HepG2 (cell line): ENCODE measurements at regions not wholly inside any gene's neighbourhood (a gene's known extent, or its start where the extent isn't known, plus 50 kb on each side); places are given as distances from the start of the nearest gene placed in this dataset.

Experiments
- ATAC-seq: fragments of 200-7000 bp; cut with Tn5 transposase; 3 replicates; pipeline ENCODE4 v1.9.1; 2020; ENCODE audit warnings: mild to moderate bottlenecking, moderate library complexity
- BruUV-seq: library from RNA; stranded (reverse); fragments of 400-500 nt; replicated peaks from 2 replicates; lab custom pipeline; 2021; lab: Mats Ljungman, UMichigan
- CTCF ChIA-PET: fragments of 300-600 bp; formaldehyde crosslinking; extraction: SDS; loops from one replicate; lab custom pipeline; 2021; ENCODE audit warnings: low total read pairs, inconsistent platforms, low intra/inter-chr PET ratio; lab: Yijun Ruan, JAX
- POLR2A ChIA-PET: fragments of 350-600 bp; sonication (Branson Sonifier 250); formaldehyde crosslinking; loops from one replicate; lab custom pipeline; 2020; ENCODE audit warnings: antibody characterized with exemption, inconsistent platforms; lab: Yijun Ruan, JAX
- DNase-seq: peaks from one replicate; pipeline ENCODE4 v3.0.0-alpha.2; 2015; ENCODE audit warnings: low spot score
- FAIRE-seq: peaks from 3 replicates; lab custom pipeline; 2011; peaks lifted over from hg19 to GRCh38; lab: Jason Lieb, UNC
- H2AFZ ChIP-seq: one replicate; pipeline ENCODE4 v1.6.1; 2011; ENCODE audit warnings: low read length, inconsistent platforms
- H3K27ac ChIP-seq: fragments of 300-600 bp; 3 replicates; pipeline ENCODE4 v1.8.0; 2011; ENCODE audit warnings: mixed run types, mild to moderate bottlenecking, mixed read lengths, low read length, inconsistent platforms; ENCODE audit not compliant: insufficient read depth; ENCODE audit errors: extremely low read length
- H3K27me3 ChIP-seq, 2 experiments: fragments of 200-600 bp in 1 of 2; 2 replicates in 1 of 2; 3 replicates in 1 of 2; pipeline versions ENCODE4 v1.6.0 to v1.8.0; 2011; ENCODE audit warnings: low read length in 2 of 2, mild to moderate bottlenecking in 2 of 2, moderate library complexity in 2 of 2, inconsistent platforms in 1 of 2; ENCODE audit not compliant: insufficient read depth in 2 of 2, control insufficient read depth in 1 of 2
- H3K36me3 ChIP-seq, 2 experiments: fragments of 200-600 bp in 1 of 2; replicated peaks in 1 of 2; 2 replicates in 1 of 2; 3 replicates in 1 of 2; pipeline versions ENCODE4 v1.5.1 to v1.8.0; 2011; ENCODE audit warnings: low read length in 2 of 2, inconsistent platforms in 1 of 2; ENCODE audit not compliant: insufficient read depth in 2 of 2, control insufficient read depth in 1 of 2
- H3K4me1 ChIP-seq: 2 replicates; pipeline ENCODE4 v1.5.1; 2012; ENCODE audit warnings: low read length, inconsistent platforms; ENCODE audit not compliant: insufficient read depth
- H3K4me2 ChIP-seq: 2 replicates; pipeline ENCODE4 v1.6.0; 2011; ENCODE audit warnings: low read depth, low read length, inconsistent platforms
- H3K4me3 ChIP-seq, 3 experiments: fragments of 200-600 bp in 1 of 3; sonication (generic), shearing (Covaris generic) in 1 of 3; replicated peaks in 1 of 3; 2 replicates each; pipeline ENCODE4 v1.5.1; 2011 to 2016; ENCODE audit warnings: low read length in 3 of 3, inconsistent platforms in 2 of 3, low read depth in 2 of 3, mild to moderate bottlenecking in 2 of 3, control low read depth in 1 of 3, mixed read lengths in 1 of 3; ENCODE audit not compliant: insufficient read depth in 1 of 3
- H3K79me2 ChIP-seq: one replicate; pipeline ENCODE4 v1.6.1; 2011; ENCODE audit warnings: low read length, inconsistent platforms; ENCODE audit not compliant: insufficient read depth
- H3K9ac ChIP-seq: 2 replicates; pipeline ENCODE4 v1.6.0; 2011; ENCODE audit warnings: mild to moderate bottlenecking, low read depth, low read length, inconsistent platforms; ENCODE audit not compliant: insufficient read depth
- H3K9me3 ChIP-seq: 2 replicates; pipeline ENCODE4 v1.5.1; 2012; ENCODE audit warnings: mild to moderate bottlenecking, low read length
- H4K20me1 ChIP-seq: 2 replicates; pipeline ENCODE4 v1.6.0; 2011; ENCODE audit warnings: inconsistent platforms, mild to moderate bottlenecking, low read length, moderate library complexity; ENCODE audit not compliant: insufficient read depth
- BCL6 ChIP-seq: IDR thresholded peaks from 2 replicates; pipeline ENCODE4 v1.6.1; 2016; ENCODE audit warnings: missing genetic modification reagents, missing compliant biosample characterization
- GLI4 ChIP-seq: sonication (generic); formaldehyde crosslinking; IDR thresholded peaks from 2 replicates; pipeline ENCODE4 v1.5.1; 2020; ENCODE audit warnings: missing genetic modification reagents, mild to moderate bottlenecking, moderate library complexity, borderline replicate concordance
- NCOA2 ChIP-seq: sonication (generic); formaldehyde crosslinking; IDR thresholded peaks from 2 replicates; pipeline ENCODE4 v1.8.0; 2022; ENCODE audit warnings: inconsistent platforms
- PCBP1 ChIP-seq: fragments of 200-400 bp; formaldehyde crosslinking; IDR thresholded peaks from 2 replicates; pipeline ENCODE4 v1.6.1; 2017; ENCODE audit warnings: mild to moderate bottlenecking, low read depth, low read length, borderline replicate concordance
- ZFX ChIP-seq: sonication (generic); formaldehyde crosslinking; IDR thresholded peaks from 2 replicates; pipeline ENCODE4 v1.4.0; 2020; ENCODE audit warnings: mild to moderate bottlenecking, low read depth, missing genetic modification reagents, moderate library complexity
- ZNF263 ChIP-seq: sonication (generic); formaldehyde crosslinking; IDR thresholded peaks from 2 replicates; pipeline ENCODE4 v1.4.0; 2020; ENCODE audit warnings: missing genetic modification reagents
- ZNF276 ChIP-seq: sonication (generic); formaldehyde crosslinking; IDR thresholded peaks from 2 replicates; pipeline ENCODE4 v1.4.0; 2020; ENCODE audit warnings: mild to moderate bottlenecking, low read depth, missing genetic modification reagents
- ZNF329 ChIP-seq: sonication (generic); formaldehyde crosslinking; IDR thresholded peaks from 2 replicates; pipeline ENCODE4 v1.9.0; 2021; ENCODE audit warnings: low read depth, mild to moderate bottlenecking, missing genetic modification reagents
- ZNF577 ChIP-seq: sonication (generic); formaldehyde crosslinking; IDR thresholded peaks from 2 replicates; pipeline ENCODE4 v1.4.0; 2020; ENCODE audit warnings: mild to moderate bottlenecking, low read depth, missing genetic modification reagents, borderline replicate concordance
- ZSCAN22 ChIP-seq: sonication (generic); formaldehyde crosslinking; IDR thresholded peaks from 2 replicates; pipeline ENCODE4 v1.4.0; 2020; ENCODE audit warnings: mild to moderate bottlenecking, missing genetic modification reagents
- WGBS: methylation state at CpG from one replicate; pipeline ENCODE4 v1.1.6; 2017; ENCODE audit warnings: low lambda C conversion rate; 5-methylcytosine and 5-hydroxymethylcytosine counted together
- in situ Hi-C: cut with HindIII; loops from 2 replicates; pipeline ENCODE4 v1.10.0; 2017; ENCODE audit warnings: low pct_unique_long_range_greater_than_20kb; ENCODE audit not compliant: extremely low pct_ligation_motif_present
- intact Hi-C: fragments of 100-400 bp; cut with micrococcal nuclease; formaldehyde crosslinking; loops from one replicate; pipeline ENCODE4 v1.10.0; 2022; ENCODE audit not compliant: unreplicated experiment
- TF ChIP-seq, protein P1 (sequence below): sonication (generic); formaldehyde crosslinking; IDR thresholded peaks from 2 replicates; pipeline ENCODE4 v1.8.1; 2022; ENCODE audit warnings: mild to moderate bottlenecking, missing genetic modification reagents
- TF ChIP-seq, protein P2 (sequence below), 2 experiments: fragments of 450-650 bp in 1 of 2; sonication (generic) in 1 of 2; formaldehyde crosslinking in 1 of 2; IDR thresholded peaks; 2 replicates each; pipeline versions ENCODE4 v1.6.1 to v1.8.0; 2016 to 2022; ENCODE audit warnings: antibody characterized with exemption in 1 of 2, mild to moderate bottlenecking in 1 of 2, missing genetic modification reagents in 1 of 2

DNA sequence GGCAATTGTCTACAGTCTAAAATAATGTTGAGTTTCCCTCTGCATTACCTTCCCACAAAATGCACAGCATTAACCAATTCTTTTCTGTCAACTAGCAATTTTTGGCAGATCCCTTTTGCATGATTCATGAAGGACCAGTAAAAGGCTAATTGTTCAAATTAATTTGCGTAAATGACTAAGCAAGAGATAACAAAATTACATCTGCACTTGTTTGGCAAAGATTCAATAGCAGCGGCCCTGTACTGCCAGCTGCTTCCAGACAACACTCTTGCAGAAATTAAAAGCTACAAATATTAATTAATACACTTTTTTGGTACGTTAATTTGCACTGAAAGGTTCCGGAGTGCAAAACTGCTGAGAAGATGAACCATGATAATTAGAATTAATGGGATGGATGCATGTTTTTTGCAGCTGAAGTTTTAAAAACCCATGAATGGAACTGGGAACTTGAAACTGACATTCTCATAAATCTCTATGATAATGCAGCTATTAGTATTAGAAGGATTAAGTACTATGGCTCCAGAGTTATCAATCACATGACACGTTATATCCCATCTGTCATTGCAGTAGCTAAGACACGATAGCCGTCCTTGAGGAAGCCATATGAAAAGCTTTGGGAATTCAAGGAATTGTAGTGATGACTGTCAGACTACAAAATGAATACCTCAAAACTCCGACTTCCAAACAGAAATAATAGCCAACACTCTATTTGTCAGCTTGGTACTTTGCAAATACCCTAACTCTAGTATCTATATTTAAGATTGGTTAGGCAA, 1268.3 kb upstream of the ACVR2A start:
- CTCF ChIA-PET = no interaction called here
- no peaks in the 10 kb centered on the region for H3K27me3 ChIP-seq
- WGBS = 18% methylated on average over 8 of the region's 8 CpGs
- no peak overlapping the region for H3K27ac ChIP-seq
- H3K4me2 ChIP-seq = no peak overlapping the region
- H2AFZ ChIP-seq = no peak overlapping the region
- no peaks in the 10 kb centered on the region for H4K20me1 ChIP-seq
- no peaks in the 10 kb centered on the region for H3K36me3 ChIP-seq
- DNase-seq (no peak), ATAC-seq (no peak), FAIRE-seq (no peak)
- intact Hi-C loops (no loop called here), in situ Hi-C loops (no loop called here)
- H3K4me3 ChIP-seq = no peak overlapping the region
- H3K79me2 ChIP-seq = no peaks in the 10 kb centered on the region
- POLR2A ChIA-PET = no interaction called here
- no peak overlapping the region for H3K9ac ChIP-seq
- H3K9me3 ChIP-seq = no peaks in the 10 kb centered on the region
- no peaks in the 10 kb centered on the region for H3K4me1 ChIP-seq
- BruUV-seq = no TSS peak
- TF ChIP-seq PCBP1 (no peak), ZNF276 (CRISPR knock-in tag) (no peak), ZSCAN22 (CRISPR knock-in tag) (no peak), ZFX (CRISPR knock-in tag) (no peak), NCOA2 (no peak), ZNF577 (CRISPR knock-in tag) (no peak), BCL6 (CRISPR knock-in tag) (no peak), GLI4 (CRISPR knock-in tag) (no peak), ZNF263 (CRISPR knock-in tag) (no peak), ZNF329 (CRISPR knock-in tag) (no peak)
- TF ChIP-seq, protein P1, sequence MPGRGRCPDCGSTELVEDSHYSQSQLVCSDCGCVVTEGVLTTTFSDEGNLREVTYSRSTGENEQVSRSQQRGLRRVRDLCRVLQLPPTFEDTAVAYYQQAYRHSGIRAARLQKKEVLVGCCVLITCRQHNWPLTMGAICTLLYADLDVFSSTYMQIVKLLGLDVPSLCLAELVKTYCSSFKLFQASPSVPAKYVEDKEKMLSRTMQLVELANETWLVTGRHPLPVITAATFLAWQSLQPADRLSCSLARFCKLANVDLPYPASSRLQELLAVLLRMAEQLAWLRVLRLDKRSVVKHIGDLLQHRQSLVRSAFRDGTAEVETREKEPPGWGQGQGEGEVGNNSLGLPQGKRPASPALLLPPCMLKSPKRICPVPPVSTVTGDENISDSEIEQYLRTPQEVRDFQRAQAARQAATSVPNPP (CRISPR knock-in tag) = no peak
- TF ChIP-seq, protein P2, sequence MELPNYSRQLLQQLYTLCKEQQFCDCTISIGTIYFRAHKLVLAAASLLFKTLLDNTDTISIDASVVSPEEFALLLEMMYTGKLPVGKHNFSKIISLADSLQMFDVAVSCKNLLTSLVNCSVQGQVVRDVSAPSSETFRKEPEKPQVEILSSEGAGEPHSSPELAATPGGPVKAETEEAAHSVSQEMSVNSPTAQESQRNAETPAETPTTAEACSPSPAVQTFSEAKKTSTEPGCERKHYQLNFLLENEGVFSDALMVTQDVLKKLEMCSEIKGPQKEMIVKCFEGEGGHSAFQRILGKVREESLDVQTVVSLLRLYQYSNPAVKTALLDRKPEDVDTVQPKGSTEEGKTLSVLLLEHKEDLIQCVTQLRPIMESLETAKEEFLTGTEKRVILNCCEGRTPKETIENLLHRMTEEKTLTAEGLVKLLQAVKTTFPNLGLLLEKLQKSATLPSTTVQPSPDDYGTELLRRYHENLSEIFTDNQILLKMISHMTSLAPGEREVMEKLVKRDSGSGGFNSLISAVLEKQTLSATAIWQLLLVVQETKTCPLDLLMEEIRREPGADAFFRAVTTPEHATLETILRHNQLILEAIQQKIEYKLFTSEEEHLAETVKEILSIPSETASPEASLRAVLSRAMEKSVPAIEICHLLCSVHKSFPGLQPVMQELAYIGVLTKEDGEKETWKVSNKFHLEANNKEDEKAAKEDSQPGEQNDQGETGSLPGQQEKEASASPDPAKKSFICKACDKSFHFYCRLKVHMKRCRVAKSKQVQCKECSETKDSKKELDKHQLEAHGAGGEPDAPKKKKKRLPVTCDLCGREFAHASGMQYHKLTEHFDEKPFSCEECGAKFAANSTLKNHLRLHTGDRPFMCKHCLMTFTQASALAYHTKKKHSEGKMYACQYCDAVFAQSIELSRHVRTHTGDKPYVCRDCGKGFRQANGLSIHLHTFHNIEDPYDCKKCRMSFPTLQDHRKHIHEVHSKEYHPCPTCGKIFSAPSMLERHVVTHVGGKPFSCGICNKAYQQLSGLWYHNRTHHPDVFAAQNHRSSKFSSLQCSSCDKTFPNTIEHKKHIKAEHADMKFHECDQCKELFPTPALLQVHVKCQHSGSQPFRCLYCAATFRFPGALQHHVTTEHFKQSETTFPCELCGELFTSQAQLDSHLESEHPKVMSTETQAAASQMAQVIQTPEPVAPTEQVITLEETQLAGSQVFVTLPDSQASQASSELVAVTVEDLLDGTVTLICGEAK (IDR thresholded peaks at IDR 0.05) = no peak
- TF ChIP-seq, protein P2 (CRISPR knock-in tag; IDR thresholded peaks at IDR 0.05) = no peak
